HL-60 (cell line): ENCODE measurements at regions not wholly inside any gene's neighbourhood (a gene's known extent, or its start where the extent isn't known, plus 50 kb on each side); places are given as distances from the start of the nearest gene placed in this dataset.

ENCODE experiments used
- GABPA ChIP-seq: IDR thresholded peaks from 2 replicates; pipeline ENCODE4 v1.6.1; 2012; ENCODE audit warnings: low read depth
- POLR2AphosphoS5 ChIP-seq: IDR thresholded peaks from 2 replicates; pipeline ENCODE4 v1.6.1; 2012; ENCODE audit warnings: low read depth
- TF ChIP-seq, protein P1 (sequence below): IDR thresholded peaks from one replicate; pipeline ENCODE4 v1.5.1; 2011; ENCODE audit warnings: low read length, control low read depth, inconsistent platforms; ENCODE audit not compliant: insufficient read depth

DNA sequence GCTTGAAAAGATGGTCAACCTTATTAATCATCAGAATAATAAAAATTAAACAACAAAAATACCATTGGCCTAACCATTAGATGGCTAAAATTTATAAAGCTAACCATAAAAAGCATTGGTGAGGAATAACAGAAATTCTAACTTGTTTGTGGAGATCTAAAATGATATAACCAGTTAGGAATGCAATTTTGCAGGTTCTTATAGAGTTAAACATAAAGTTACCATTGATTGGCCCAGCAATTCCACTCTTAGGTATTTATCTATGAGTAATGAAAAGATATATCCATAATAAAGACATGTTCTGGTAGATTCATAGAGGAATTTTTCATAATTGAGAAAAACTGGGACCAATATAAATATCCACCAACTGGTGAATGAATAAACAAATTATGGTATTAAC is 1098.6 kb downstream of the FSCB start:
- TF ChIP-seq, protein P1, sequence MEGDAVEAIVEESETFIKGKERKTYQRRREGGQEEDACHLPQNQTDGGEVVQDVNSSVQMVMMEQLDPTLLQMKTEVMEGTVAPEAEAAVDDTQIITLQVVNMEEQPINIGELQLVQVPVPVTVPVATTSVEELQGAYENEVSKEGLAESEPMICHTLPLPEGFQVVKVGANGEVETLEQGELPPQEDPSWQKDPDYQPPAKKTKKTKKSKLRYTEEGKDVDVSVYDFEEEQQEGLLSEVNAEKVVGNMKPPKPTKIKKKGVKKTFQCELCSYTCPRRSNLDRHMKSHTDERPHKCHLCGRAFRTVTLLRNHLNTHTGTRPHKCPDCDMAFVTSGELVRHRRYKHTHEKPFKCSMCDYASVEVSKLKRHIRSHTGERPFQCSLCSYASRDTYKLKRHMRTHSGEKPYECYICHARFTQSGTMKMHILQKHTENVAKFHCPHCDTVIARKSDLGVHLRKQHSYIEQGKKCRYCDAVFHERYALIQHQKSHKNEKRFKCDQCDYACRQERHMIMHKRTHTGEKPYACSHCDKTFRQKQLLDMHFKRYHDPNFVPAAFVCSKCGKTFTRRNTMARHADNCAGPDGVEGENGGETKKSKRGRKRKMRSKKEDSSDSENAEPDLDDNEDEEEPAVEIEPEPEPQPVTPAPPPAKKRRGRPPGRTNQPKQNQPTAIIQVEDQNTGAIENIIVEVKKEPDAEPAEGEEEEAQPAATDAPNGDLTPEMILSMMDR: no peak
- TF ChIP-seq GABPA (no peak), POLR2AphosphoS5 (no peak)
